ENCODE measurements at regions not wholly inside any gene's neighbourhood (a gene's known extent, or its start where the extent isn't known, plus 50 kb on each side); places are given as distances from the start of the nearest gene placed in this dataset.

DNA sequence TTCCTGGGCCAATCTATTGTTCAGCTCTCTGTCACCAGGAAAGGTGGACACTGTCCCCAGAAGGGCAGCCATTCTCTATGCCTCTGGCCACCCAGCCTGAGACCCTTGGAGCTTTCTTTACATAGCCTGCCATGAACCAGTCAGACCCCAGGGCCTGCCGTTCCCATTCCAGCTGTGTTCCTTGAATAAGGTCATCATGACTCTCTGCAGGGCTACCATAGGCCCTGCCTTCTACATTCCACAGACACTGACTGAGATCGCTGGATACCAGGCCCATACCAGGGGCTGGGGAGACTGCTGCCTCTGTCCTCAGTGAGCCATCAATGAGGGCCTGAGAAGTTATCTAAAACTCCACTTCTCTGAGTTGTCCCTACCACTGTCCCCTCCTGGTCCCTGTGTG is 75.5 kb downstream of the SYNE3 start:
- peaks cover 0 to 4% of the 10 kb centered on the region in 2 experiments for H3K36me3 ChIP-seq (ENCODE audit: control insufficient read depth in 2 of 2, extremely low read depth in 1 of 2, insufficient read depth in 2 of 2, low read length in 2 of 2)
- H2AFZ ChIP-seq (ENCODE audit: control insufficient read depth, low read length): no peak overlapping the region
- FAIRE-seq: no peak

DNA sequence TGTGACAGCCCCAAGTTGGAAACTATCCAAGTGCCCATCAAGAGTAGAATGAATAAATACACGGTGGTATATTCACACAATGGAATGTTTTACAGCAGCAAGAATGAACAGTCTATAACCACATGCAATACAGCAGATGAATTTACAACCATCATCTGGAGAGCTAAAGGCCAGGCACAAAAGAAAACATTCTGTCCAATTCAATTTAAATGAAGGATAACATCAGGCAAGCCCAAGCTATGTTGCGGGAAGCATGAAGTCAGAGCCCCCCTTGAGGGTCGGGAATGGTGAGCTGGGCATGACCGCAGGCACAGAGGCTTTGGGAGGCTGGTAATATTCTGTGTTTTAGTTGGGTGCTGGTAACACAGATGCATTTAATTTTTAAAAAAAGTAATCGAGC is 76.0 kb downstream of the SYNE3 start:
- no peak for TF ChIP-seq EZH2 (IDR thresholded peaks at IDR 0.05; ENCODE audit: low read length)
- TF ChIP-seq, protein P1, sequence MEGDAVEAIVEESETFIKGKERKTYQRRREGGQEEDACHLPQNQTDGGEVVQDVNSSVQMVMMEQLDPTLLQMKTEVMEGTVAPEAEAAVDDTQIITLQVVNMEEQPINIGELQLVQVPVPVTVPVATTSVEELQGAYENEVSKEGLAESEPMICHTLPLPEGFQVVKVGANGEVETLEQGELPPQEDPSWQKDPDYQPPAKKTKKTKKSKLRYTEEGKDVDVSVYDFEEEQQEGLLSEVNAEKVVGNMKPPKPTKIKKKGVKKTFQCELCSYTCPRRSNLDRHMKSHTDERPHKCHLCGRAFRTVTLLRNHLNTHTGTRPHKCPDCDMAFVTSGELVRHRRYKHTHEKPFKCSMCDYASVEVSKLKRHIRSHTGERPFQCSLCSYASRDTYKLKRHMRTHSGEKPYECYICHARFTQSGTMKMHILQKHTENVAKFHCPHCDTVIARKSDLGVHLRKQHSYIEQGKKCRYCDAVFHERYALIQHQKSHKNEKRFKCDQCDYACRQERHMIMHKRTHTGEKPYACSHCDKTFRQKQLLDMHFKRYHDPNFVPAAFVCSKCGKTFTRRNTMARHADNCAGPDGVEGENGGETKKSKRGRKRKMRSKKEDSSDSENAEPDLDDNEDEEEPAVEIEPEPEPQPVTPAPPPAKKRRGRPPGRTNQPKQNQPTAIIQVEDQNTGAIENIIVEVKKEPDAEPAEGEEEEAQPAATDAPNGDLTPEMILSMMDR (optimal IDR thresholded peaks at IDR 0.05 in 1 of 3, IDR thresholded peaks at IDR 0.05 in 1 of 3, conservative IDR thresholded peaks at IDR 0.05 in 1 of 3; ENCODE audit: extremely low read depth in 1 of 3, insufficient read depth in 2 of 3, low read length in 3 of 3): no peak
- Histone ChIP-seq H3K27ac (ENCODE audit: control insufficient read depth, insufficient read depth, low read length) (no peak overlapping the region), H3K9me3 (ENCODE audit: control insufficient read depth, low read depth, low read length) (no peaks in the 10 kb centered on the region), H4K20me1 (ENCODE audit: control insufficient read depth, extremely low read depth, insufficient read depth, low read length) (no peaks in the 10 kb centered on the region), H2AFZ (ENCODE audit: control insufficient read depth, low read length) (no peak overlapping the region), H3K27me3 (ENCODE audit: control insufficient read depth, extremely low read depth, insufficient read depth, low read length) (no peaks in the 10 kb centered on the region), H3K4me3 (ENCODE audit: control insufficient read depth in 2 of 3, extremely low read depth in 1 of 3, insufficient read depth in 2 of 3, low read depth in 1 of 3, low read length in 3 of 3) (no peak overlapping the region), H3K36me3 (ENCODE audit: control insufficient read depth in 2 of 2, extremely low read depth in 1 of 2, insufficient read depth in 2 of 2, low read length in 2 of 2) (peaks cover 0 to 4% of the 10 kb centered on the region in 2 experiments), H3K9me1 (ENCODE audit: control insufficient read depth, extremely low read depth, insufficient read depth, low read length) (no peaks in the 10 kb centered on the region), H3K4me2 (ENCODE audit: control insufficient read depth, extremely low read depth, insufficient read depth, low read depth, low read length) (no peak overlapping the region), H3K4me1 (ENCODE audit: control insufficient read depth, extremely low read depth, insufficient read depth, low read length) (no peaks in the 10 kb centered on the region), H3K79me2 (ENCODE audit: control insufficient read depth, insufficient read depth, low read length) (no peaks in the 10 kb centered on the region), H3K9ac (ENCODE audit: control insufficient read depth, extremely low read depth, insufficient read depth, low read length) (no peak overlapping the region)
- DNase-seq (ENCODE audit: low read depth, low spot score) (no peak), FAIRE-seq (no peak)
- dilution Hi-C loops (cut with MboI; ENCODE audit: extremely low pct_ligation_motif_present, low sequenced_read_pairs): no loop called here

More for the DNA sequence above, 75.5 kb downstream of the SYNE3 start:
- Histone ChIP-seq H3K9ac (ENCODE audit: control insufficient read depth, extremely low read depth, insufficient read depth, low read length) (no peak overlapping the region), H3K4me1 (ENCODE audit: control insufficient read depth, extremely low read depth, insufficient read depth, low read length) (no peaks in the 10 kb centered on the region), H3K27ac (ENCODE audit: control insufficient read depth, insufficient read depth, low read length) (no peak overlapping the region), H3K4me2 (ENCODE audit: control insufficient read depth, extremely low read depth, insufficient read depth, low read depth, low read length) (no peak overlapping the region), H3K9me3 (ENCODE audit: control insufficient read depth, low read depth, low read length) (no peaks in the 10 kb centered on the region), H3K4me3 (ENCODE audit: control insufficient read depth in 2 of 3, extremely low read depth in 1 of 3, insufficient read depth in 2 of 3, low read depth in 1 of 3, low read length in 3 of 3) (no peak overlapping the region), H3K79me2 (ENCODE audit: control insufficient read depth, insufficient read depth, low read length) (no peaks in the 10 kb centered on the region), H3K27me3 (ENCODE audit: control insufficient read depth, extremely low read depth, insufficient read depth, low read length) (no peaks in the 10 kb centered on the region), H4K20me1 (ENCODE audit: control insufficient read depth, extremely low read depth, insufficient read depth, low read length) (no peaks in the 10 kb centered on the region), H3K9me1 (ENCODE audit: control insufficient read depth, extremely low read depth, insufficient read depth, low read length) (no peaks in the 10 kb centered on the region)
- no peak for TF ChIP-seq EZH2 (IDR thresholded peaks at IDR 0.05; ENCODE audit: low read length)
- TF ChIP-seq, protein P1 (optimal IDR thresholded peaks at IDR 0.05 in 1 of 3, IDR thresholded peaks at IDR 0.05 in 1 of 3, conservative IDR thresholded peaks at IDR 0.05 in 1 of 3; ENCODE audit: extremely low read depth in 1 of 3, insufficient read depth in 2 of 3, low read length in 3 of 3): no peak
- dilution Hi-C loops (cut with MboI; ENCODE audit: extremely low pct_ligation_motif_present, low sequenced_read_pairs): no loop called here
- no peak for DNase-seq (ENCODE audit: low read depth, low spot score)

Data from keratinocyte (primary cell).